PC-3 (cell line): ENCODE measurements at regions not wholly inside any gene's neighbourhood (a gene's known extent, or its start where the extent isn't known, plus 50 kb on each side); places are given as distances from the start of the nearest gene placed in this dataset.

ENCODE experiments used
- ATAC-seq: fragments of 200-7000 bp; cut with Tn5 transposase; 2 replicates; pipeline ENCODE4 v1.9.1; 2020; ENCODE audit warnings: mild to moderate bottlenecking, moderate library complexity
- BruUV-seq: library from RNA; stranded (reverse); fragments of 400-500 nt; replicated peaks from 2 replicates; lab custom pipeline; 2021; lab: Mats Ljungman, UMichigan
- CTCF ChIA-PET: fragments of 300-600 bp; sonication (Branson Sonifier 250); formaldehyde crosslinking; loops from one replicate; lab custom pipeline; 2022; ENCODE audit warnings: antibody characterized with exemption; lab: Charles Lee
- POLR2A ChIA-PET: fragments of 300-600 bp; sonication (Branson Sonifier 250); formaldehyde crosslinking; loops from one replicate; lab custom pipeline; 2022; ENCODE audit warnings: antibody characterized with exemption; ENCODE audit not compliant: unreplicated experiment; lab: Charles Lee
- DNase-seq: peaks from one replicate; pipeline ENCODE4 v3.0.0-alpha.2; 2015
- H2AFZ ChIP-seq: fragments of 300-600 bp; sonication (generic); 2 replicates; pipeline ENCODE4 v1.6.0; 2016; ENCODE audit warnings: antibody characterized with exemption, low read length
- H3F3A ChIP-seq: fragments of 300-600 bp; sonication (generic); one replicate; pipeline ENCODE4 v1.6.0; 2017; ENCODE audit warnings: antibody characterized with exemption, low read length, control low read depth, mild to moderate bottlenecking; ENCODE audit not compliant: unreplicated experiment
- H3K27ac ChIP-seq: fragments of 300-600 bp; sonication (generic); 2 replicates; pipeline ENCODE4 v1.5.1; 2016; ENCODE audit warnings: mild to moderate bottlenecking, low read length
- H3K27me3 ChIP-seq: fragments of 300-600 bp; sonication (generic); 2 replicates; pipeline ENCODE4 v1.6.1; 2016; ENCODE audit warnings: low read length, mixed read lengths
- H3K36me3 ChIP-seq: fragments of 300-600 bp; sonication (generic); 2 replicates; pipeline ENCODE4 v1.6.1; 2016; ENCODE audit warnings: low read depth, mixed run types, low read length, mixed read lengths
- H3K4me1 ChIP-seq: fragments of 300-600 bp; sonication (generic); 2 replicates; pipeline ENCODE4 v1.5.1; 2016; ENCODE audit warnings: low read length; ENCODE audit not compliant: insufficient read depth
- H3K4me2 ChIP-seq: fragments of 300-600 bp; sonication (generic); 2 replicates; pipeline ENCODE4 v1.6.0; 2016; ENCODE audit warnings: low read length
- H3K4me3 ChIP-seq: fragments of 300-600 bp; sonication (generic); 2 replicates; pipeline ENCODE4 v1.5.1; 2016; ENCODE audit warnings: mild to moderate bottlenecking, low read length, mixed read lengths
- H3K79me2 ChIP-seq: fragments of 300-600 bp; sonication (generic); 2 replicates; pipeline ENCODE4 v1.6.1; 2017; ENCODE audit warnings: low read length, mixed read lengths
- H3K9ac ChIP-seq: fragments of 300-600 bp; sonication (generic); 2 replicates; pipeline ENCODE4 v1.6.0; 2016; ENCODE audit warnings: mild to moderate bottlenecking, low read length
- H3K9me2 ChIP-seq: fragments of 300-600 bp; sonication (generic); replicated peaks from 2 replicates; pipeline ENCODE4 v1.6.1; 2016; ENCODE audit warnings: mixed run types, low read length, mixed read lengths
- H3K9me3 ChIP-seq: fragments of 300-600 bp; sonication (generic); 2 replicates; pipeline ENCODE4 v1.6.1; 2016; ENCODE audit warnings: low read length, mixed read lengths
- H4K20me1 ChIP-seq: fragments of 300-600 bp; sonication (generic); 2 replicates; pipeline ENCODE4 v1.6.1; 2016; ENCODE audit warnings: low read length, mixed read lengths
- CTCF ChIP-seq: fragments of 300-600 bp; sonication (generic); conservative IDR thresholded peaks from 2 replicates; pipeline ENCODE4 v1.5.1; 2017; ENCODE audit warnings: antibody characterized with exemption, low read depth, mild to moderate bottlenecking, low read length
- EZH2 ChIP-seq: fragments of 300-600 bp; sonication (generic); IDR thresholded peaks from one replicate; pipeline ENCODE4 v1.6.1; 2017; ENCODE audit warnings: antibody characterized with exemption, mild to moderate bottlenecking, low read length; ENCODE audit not compliant: unreplicated experiment
- EZH2phosphoT487 ChIP-seq: fragments of 300-600 bp; sonication (generic); IDR thresholded peaks from 2 replicates; pipeline ENCODE4 v1.6.1; 2018; ENCODE audit warnings: mild to moderate bottlenecking, antibody characterized with exemption, low read length, borderline replicate concordance
- intact Hi-C: fragments of 100-400 bp; cut with micrococcal nuclease; formaldehyde crosslinking; loops from 2 replicates; pipeline ENCODE4 v1.9.0; 2023

- peak; percentile 16 for DNase-seq
- Histone ChIP-seq H3K4me1 (no peaks in the 10 kb centered on the region), H3K36me3 (no peaks in the 10 kb centered on the region), H3K27me3 (no peaks in the 10 kb centered on the region), H3K9me3 (no peaks in the 10 kb centered on the region), H4K20me1 (no peaks in the 10 kb centered on the region), H3K9ac (no peak overlapping the region), H3K4me3 (no peak overlapping the region), H3K9me2 (no peaks in the 10 kb centered on the region), H3F3A (no peaks in the 10 kb centered on the region), H3K4me2 (0 out of 2 replicates have a peak overlapping the region, but pooled peaks have one; percentile 13), H2AFZ (no peak overlapping the region; the same call in 1 of the 2 replicates), H3K27ac (no peak overlapping the region), H3K79me2 (no peaks in the 10 kb centered on the region)
- intact Hi-C loops = loop anchor here (1.0 to 10.0 kb wide), 2 partner anchors 156 to 473 kb away; no protein-coding TSS in a partner anchor
- BruUV-seq = no TSS peak
- POLR2A ChIA-PET = no interaction called here
- CTCF ChIA-PET = no interaction called here
- TF ChIP-seq EZH2 (no peak), CTCF (peak; percentile 65)
- peak; percentile 38 for ATAC-seq
These were observed 1539.6 kb downstream of the BRINP3 start for GRCh38 chr1:188937965-188938551.

GRCh38 chr1:188941986-188942385 is 1535.7 kb downstream of the BRINP3 start:
- Histone ChIP-seq H3K9me2 (no peaks in the 10 kb centered on the region), H3K79me2 (no peaks in the 10 kb centered on the region), H3K4me2 (no peak overlapping the region), H2AFZ (no peak overlapping the region), H3F3A (no peaks in the 10 kb centered on the region), H3K27me3 (no peaks in the 10 kb centered on the region), H3K36me3 (no peaks in the 10 kb centered on the region), H3K4me1 (no peaks in the 10 kb centered on the region), H4K20me1 (no peaks in the 10 kb centered on the region), H3K4me3 (no peak overlapping the region), H3K9ac (no peak overlapping the region), H3K27ac (no peak overlapping the region), H3K9me3 (no peaks in the 10 kb centered on the region)
- ChIA-PET POLR2A (no interaction called here), CTCF (no interaction called here)
- TF ChIP-seq EZH2 = no peak
- no peak for TF ChIP-seq EZH2phosphoT487
- TF ChIP-seq CTCF = no peak
- intact Hi-C loops = no loop called here
- DNase-seq = no peak
- ATAC-seq = no peak
- BruUV-seq = no TSS peak

- Histone ChIP-seq H3F3A (no peaks in the 10 kb centered on the region), H3K4me2 (no peak overlapping the region), H2AFZ (no peak overlapping the region), H3K4me3 (no peak overlapping the region), H3K9ac (no peak overlapping the region), H3K27ac (no peak overlapping the region), H3K79me2 (no peaks in the 10 kb centered on the region), H3K9me2 (no peaks in the 10 kb centered on the region), H3K36me3 (no peaks in the 10 kb centered on the region), H3K4me1 (no peaks in the 10 kb centered on the region), H3K27me3 (no peaks in the 10 kb centered on the region), H4K20me1 (no peaks in the 10 kb centered on the region), H3K9me3 (no peaks in the 10 kb centered on the region)
- CTCF ChIA-PET = no interaction called here
- POLR2A ChIA-PET = no interaction called here
- intact Hi-C loops = no loop called here
- peak; percentile 4 for DNase-seq
- no peak for ATAC-seq
- no TSS peak for BruUV-seq
- TF ChIP-seq EZH2phosphoT487 (no peak), EZH2 (no peak), CTCF (no peak)
These were observed 1528.0 kb downstream of the BRINP3 start for GRCh38 chr1:188949701-188950100.
